GM18870 (cell line): ENCODE measurements at regions not wholly inside any gene's neighbourhood (a gene's known extent, or its start where the extent isn't known, plus 50 kb on each side); places are given as distances from the start of the nearest gene placed in this dataset.

Source experiments
- ATAC-seq: cut with Tn5 transposase; IDR thresholded peaks from one replicate; pipeline ENCODE4 v1.9.1; 2021; ENCODE audit warnings: moderate library complexity; ENCODE audit not compliant: unreplicated experiment

- ATAC-seq, result no peak
Measured at GRCh38 chr10:128722947-128723346, 596.7 kb upstream of the MKI67 start.

GRCh38 chr10:128723631-128724205 lies 597.5 kb upstream of the MKI67 start:
- no peak for ATAC-seq

GRCh38 chr10:128725531-128725930 lies 599.3 kb upstream of the MKI67 start:
- no peak for ATAC-seq

GRCh38 chr10:128727114-128727513 lies 600.9 kb upstream of the MKI67 start:
- ATAC-seq, result no peak

- no peak for ATAC-seq
Measured at GRCh38 chr10:128729910-128730420, 603.7 kb upstream of the MKI67 start.

GRCh38 chr10:128730922-128731321 lies 604.7 kb upstream of the MKI67 start:
- ATAC-seq, result no peak

GRCh38 chr10:128734161-128734560 lies 607.9 kb upstream of the MKI67 start:
- ATAC-seq, result no peak

GRCh38 chr10:128734734-128735133 lies 608.5 kb upstream of the MKI67 start:
- ATAC-seq, result no peak

- ATAC-seq, result no peak
Measured at GRCh38 chr10:128735996-128736395, 609.8 kb upstream of the MKI67 start.

GRCh38 chr10:128738386-128738915 lies 612.2 kb upstream of the MKI67 start:
- ATAC-seq, result no peak

- no peak for ATAC-seq
Measured at GRCh38 chr10:128739930-128740329, 613.7 kb upstream of the MKI67 start.

- ATAC-seq, result no peak
Measured at GRCh38 chr10:128741180-128741579, 615.0 kb upstream of the MKI67 start.

- no peak for ATAC-seq
Measured at GRCh38 chr10:128741680-128742079, 615.5 kb upstream of the MKI67 start.

- no peak for ATAC-seq
Measured at GRCh38 chr10:128744092-128744491, 617.9 kb upstream of the MKI67 start.

GRCh38 chr10:128744811-128745305 lies 618.6 kb upstream of the MKI67 start:
- ATAC-seq, result no peak

- no peak for ATAC-seq
Measured at GRCh38 chr10:128747582-128748346, 621.5 kb upstream of the MKI67 start.

GRCh38 chr10:128751284-128751683 lies 625.1 kb upstream of the MKI67 start:
- ATAC-seq, result no peak

- ATAC-seq, result no peak
Measured at GRCh38 chr10:128751851-128752250, 625.6 kb upstream of the MKI67 start.

- no peak for ATAC-seq
Measured at GRCh38 chr10:128759174-128759573, 633.0 kb upstream of the MKI67 start.

- no peak for ATAC-seq
Measured at GRCh38 chr10:128763588-128763987, 637.4 kb upstream of the MKI67 start.

GRCh38 chr10:128764190-128764589 lies 638.0 kb upstream of the MKI67 start:
- no peak for ATAC-seq

GRCh38 chr10:128766915-128767314 lies 640.7 kb upstream of the MKI67 start:
- no peak for ATAC-seq
